ENCODE measurements at regions not wholly inside any gene's neighbourhood (a gene's known extent, or its start where the extent isn't known, plus 50 kb on each side); places are given as distances from the start of the nearest gene placed in this dataset.

DNA sequence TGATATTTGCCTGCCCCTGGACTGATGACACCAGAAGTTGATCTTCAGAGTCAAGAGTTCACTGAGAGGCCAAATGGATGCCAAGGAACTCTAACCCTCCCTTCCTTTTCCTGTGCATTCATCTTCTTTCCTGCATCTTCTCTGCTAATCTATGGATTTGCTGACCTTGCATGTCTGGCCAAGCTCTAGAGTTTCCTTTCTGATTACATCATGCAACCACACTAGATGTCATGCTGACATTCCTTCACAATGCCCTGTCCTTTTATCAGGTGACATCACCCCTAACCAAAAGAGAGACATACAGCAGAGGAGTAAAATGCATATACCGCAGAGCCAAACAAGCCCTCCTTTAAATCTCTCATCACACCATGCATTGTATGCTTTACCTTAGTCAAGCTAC, 487.6 kb downstream of the TFAP2A start:
- Histone ChIP-seq H3K4me2 (ENCODE audit: insufficient read depth, insufficient read length, low read length) (no peak overlapping the region), H2BK15ac (ENCODE audit: low read depth, low read length) (no peak overlapping the region), H3K79me2 (ENCODE audit: insufficient read depth, low read length) (no peaks in the 10 kb centered on the region), H3K9me3 (ENCODE audit: control insufficient read depth, low read depth, low read length) (no peaks in the 10 kb centered on the region), H3K23me2 (ENCODE audit: insufficient read length, low read depth, low read length, poor library complexity, severe bottlenecking) (no peaks in the 10 kb centered on the region), H3K27ac (ENCODE audit: insufficient read length, low read depth, low read length) (no peak overlapping the region), H2AFZ (ENCODE audit: low read length) (no peak overlapping the region), H4K8ac (replicated peaks; ENCODE audit: insufficient read length, low read depth, low read length) (no peak overlapping the region), H4K91ac (ENCODE audit: insufficient read length, low read depth, low read length) (no peak overlapping the region), H3K4me1 (ENCODE audit: insufficient read depth, low read length) (no peaks in the 10 kb centered on the region), H3K79me1 (ENCODE audit: insufficient read depth, low read depth, low read length, poor library complexity, severe bottlenecking) (no peaks in the 10 kb centered on the region), H3K23ac (ENCODE audit: insufficient read length, low read depth, low read length) (no peak overlapping the region), H3K4ac (ENCODE audit: low read depth, low read length) (no peak overlapping the region), H2BK5ac (ENCODE audit: insufficient read length, low read length) (no peak overlapping the region), H3K27me3 (ENCODE audit: insufficient read depth, low read length) (no peaks in the 10 kb centered on the region), H2BK120ac (ENCODE audit: low read depth, low read length, poor library complexity, severe bottlenecking) (no peak overlapping the region), H2BK12ac (ENCODE audit: insufficient read length, low read depth, low read length) (no peak overlapping the region), H2AK5ac (ENCODE audit: insufficient read length, low read length) (no peak overlapping the region), H3K9ac (ENCODE audit: extremely low read depth, insufficient read length, low read length) (no peak overlapping the region), H4K20me1 (ENCODE audit: control insufficient read depth, insufficient read depth, insufficient read length) (no peaks in the 10 kb centered on the region), H3K18ac (ENCODE audit: insufficient read length, low read depth, low read length) (no peak overlapping the region), H3K14ac (ENCODE audit: insufficient read depth, low read length) (no peak overlapping the region), H2BK20ac (ENCODE audit: low read depth, low read length, poor library complexity, severe bottlenecking) (no peak overlapping the region), H4K5ac (ENCODE audit: insufficient read length, low read depth, low read length) (no peak overlapping the region), H3T11ph (ENCODE audit: low read length) (no peak overlapping the region), H3K56ac (ENCODE audit: insufficient read length, low read depth, low read length) (no peak overlapping the region)
- no peak overlapping the region for H3K4me3 Mint-ChIP-seq
- H3K9me3 Mint-ChIP-seq: peaks cover 0 to 4% of the 10 kb centered on the region in 2 experiments; a peak in 2 of 5 replicates
- TF ChIP-seq, protein P1, sequence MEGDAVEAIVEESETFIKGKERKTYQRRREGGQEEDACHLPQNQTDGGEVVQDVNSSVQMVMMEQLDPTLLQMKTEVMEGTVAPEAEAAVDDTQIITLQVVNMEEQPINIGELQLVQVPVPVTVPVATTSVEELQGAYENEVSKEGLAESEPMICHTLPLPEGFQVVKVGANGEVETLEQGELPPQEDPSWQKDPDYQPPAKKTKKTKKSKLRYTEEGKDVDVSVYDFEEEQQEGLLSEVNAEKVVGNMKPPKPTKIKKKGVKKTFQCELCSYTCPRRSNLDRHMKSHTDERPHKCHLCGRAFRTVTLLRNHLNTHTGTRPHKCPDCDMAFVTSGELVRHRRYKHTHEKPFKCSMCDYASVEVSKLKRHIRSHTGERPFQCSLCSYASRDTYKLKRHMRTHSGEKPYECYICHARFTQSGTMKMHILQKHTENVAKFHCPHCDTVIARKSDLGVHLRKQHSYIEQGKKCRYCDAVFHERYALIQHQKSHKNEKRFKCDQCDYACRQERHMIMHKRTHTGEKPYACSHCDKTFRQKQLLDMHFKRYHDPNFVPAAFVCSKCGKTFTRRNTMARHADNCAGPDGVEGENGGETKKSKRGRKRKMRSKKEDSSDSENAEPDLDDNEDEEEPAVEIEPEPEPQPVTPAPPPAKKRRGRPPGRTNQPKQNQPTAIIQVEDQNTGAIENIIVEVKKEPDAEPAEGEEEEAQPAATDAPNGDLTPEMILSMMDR (conservative IDR thresholded peaks at IDR 0.05): no peak
- no peaks in the 10 kb centered on the region; a peak in 1 of 7 replicates for H3K36me3 Mint-ChIP-seq (ENCODE audit: insufficient read depth in 1 of 3, low read depth in 3 of 3)
- no peaks in the 10 kb centered on the region for H3K4me1 Mint-ChIP-seq
- no peak for DNase-seq
- WGBS (ENCODE audit: extremely low coverage, insufficient read length, low lambda C conversion rate): no CpG with 5 or more reads among the region's 1 CpG
- H3K27ac Mint-ChIP-seq: no peak overlapping the region; a peak in 1 of 7 replicates
- H3K27me3 Mint-ChIP-seq (ENCODE audit: low read depth): no peaks in the 10 kb centered on the region

Data from H9 (cell line).